G401 (cell line): ENCODE measurements at regions not wholly inside any gene's neighbourhood (a gene's known extent, or its start where the extent isn't known, plus 50 kb on each side); places are given as distances from the start of the nearest gene placed in this dataset.
"Not testable (repeated sequence)": the region's sequence is repeated elsewhere in the genome, so short reads cannot be mapped to it uniquely, and the experiment has no call there.

Source experiments
- DNase-seq: peaks from one replicate; pipeline ENCODE4 v3.0.0-alpha.2; 2015; ENCODE audit warnings: low spot score
- in situ Hi-C: cut with HindIII; loops from 2 replicates; pipeline ENCODE4 v1.10.0; 2016; ENCODE audit warnings: low sequenced_read_pairs, mixed read lengths

- DNase-seq, result peak; percentile 30
Measured at GRCh38 chr5:101678481-101679193, 617.4 kb downstream of the SLCO4C1 start.

DNA sequence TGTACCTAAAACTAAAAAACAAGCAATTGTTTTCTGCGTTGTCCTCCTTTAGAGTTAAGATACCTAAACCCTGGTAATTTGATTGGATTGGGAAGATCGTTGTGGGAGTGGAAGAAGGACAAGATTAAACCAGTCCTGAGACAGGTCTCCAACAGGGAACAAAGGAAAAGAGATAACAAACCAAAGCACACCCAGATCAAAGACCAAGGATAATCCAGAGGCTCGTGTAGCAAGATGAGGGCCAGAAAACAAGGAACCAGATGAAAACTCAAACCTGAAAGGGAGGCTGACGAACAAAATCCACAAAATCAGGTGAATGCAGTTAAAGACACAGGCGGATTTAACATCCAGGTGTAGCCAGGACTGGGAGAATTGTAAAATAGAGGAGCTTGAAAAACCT, 618.1 kb downstream of the SLCO4C1 start:
- no peak for DNase-seq
- in situ Hi-C loops, result no loop called here

More at GRCh38 chr5:101678481-101679193, 617.4 kb downstream of the SLCO4C1 start:
- in situ Hi-C loops, result no loop called here

GRCh38 chr5:101676646-101677045, 619.4 kb downstream of the SLCO4C1 start:
- no peak for DNase-seq

GRCh38 chr5:101675510-101676219, 620.4 kb downstream of the SLCO4C1 start:
- in situ Hi-C loops, result no loop called here
- DNase-seq, result no peak

More at GRCh38 chr5:101676646-101677045, 619.4 kb downstream of the SLCO4C1 start:
- in situ Hi-C loops, result no loop called here

- no peak for DNase-seq
- in situ Hi-C loops, result no loop called here
Measured at GRCh38 chr5:101673120-101673519, 623.0 kb downstream of the SLCO4C1 start.

DNA sequence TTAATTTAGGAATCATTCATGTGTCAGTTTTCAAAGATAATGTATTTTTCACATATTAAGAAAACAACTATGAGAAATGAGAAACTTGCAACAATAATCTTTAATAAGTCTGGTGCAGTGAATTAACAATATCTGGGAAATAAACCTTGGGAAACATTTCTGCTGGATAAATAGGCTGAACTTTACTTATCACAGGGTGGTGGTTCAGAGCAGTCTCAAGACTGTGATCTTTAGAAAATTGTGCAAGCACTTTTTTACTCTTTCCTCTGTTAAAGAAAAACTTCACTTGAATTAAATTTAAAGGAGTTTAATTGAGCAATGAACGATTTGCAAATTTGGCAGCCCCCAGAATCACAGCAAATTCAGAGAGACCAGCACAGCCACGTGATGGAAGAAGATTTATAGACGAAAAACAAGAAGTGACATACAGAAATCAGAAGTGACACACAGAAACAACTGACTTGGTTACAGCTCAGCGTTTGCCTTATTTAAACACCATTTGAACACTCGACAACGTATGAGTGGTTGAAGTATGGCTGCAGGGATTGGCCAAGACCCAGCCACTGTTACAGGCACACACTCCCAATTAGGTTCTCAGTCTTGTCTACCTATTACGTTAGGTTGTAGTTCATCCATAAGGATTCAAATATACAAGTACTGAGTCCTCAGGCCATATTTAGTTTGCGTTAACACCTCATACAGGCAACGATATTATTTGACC, 631.9 kb downstream of the SLCO4C1 start:
- in situ Hi-C loops, result no loop called here
- no peak for DNase-seq

- no peak for DNase-seq
- in situ Hi-C loops, result no loop called here
Measured at GRCh38 chr5:101663543-101663942, 632.5 kb downstream of the SLCO4C1 start.

- in situ Hi-C loops, result no loop called here
- no peak for DNase-seq
Measured at GRCh38 chr5:101662263-101662662, 633.8 kb downstream of the SLCO4C1 start.

- DNase-seq, result no peak
- in situ Hi-C loops, result no loop called here
Measured at GRCh38 chr5:101658433-101658832, 637.7 kb downstream of the SLCO4C1 start.

GRCh38 chr5:101653996-101654395, 642.1 kb downstream of the SLCO4C1 start:
- in situ Hi-C loops, result no loop called here
- no peak for DNase-seq

DNA sequence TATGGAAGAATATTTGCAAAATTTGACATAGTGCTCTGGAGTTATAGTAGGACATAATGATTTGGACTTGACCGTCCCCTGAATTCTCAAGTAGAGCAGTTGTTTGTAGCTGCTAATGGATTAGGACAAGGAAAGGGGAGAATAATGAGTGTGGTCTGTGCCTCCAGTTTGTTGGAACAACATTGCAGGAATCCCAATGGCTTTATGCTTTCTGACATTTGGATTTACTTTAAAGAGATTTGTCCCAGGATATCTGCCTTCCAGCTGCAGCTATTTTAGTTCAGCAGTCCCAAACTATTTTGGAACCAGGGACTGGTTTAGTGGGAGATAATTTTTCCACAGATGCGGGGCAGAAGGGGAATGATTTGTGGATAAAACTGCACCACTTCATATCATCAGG, 648.2 kb downstream of the SLCO4C1 start:
- in situ Hi-C loops, result no loop called here
- no peak for DNase-seq

DNA sequence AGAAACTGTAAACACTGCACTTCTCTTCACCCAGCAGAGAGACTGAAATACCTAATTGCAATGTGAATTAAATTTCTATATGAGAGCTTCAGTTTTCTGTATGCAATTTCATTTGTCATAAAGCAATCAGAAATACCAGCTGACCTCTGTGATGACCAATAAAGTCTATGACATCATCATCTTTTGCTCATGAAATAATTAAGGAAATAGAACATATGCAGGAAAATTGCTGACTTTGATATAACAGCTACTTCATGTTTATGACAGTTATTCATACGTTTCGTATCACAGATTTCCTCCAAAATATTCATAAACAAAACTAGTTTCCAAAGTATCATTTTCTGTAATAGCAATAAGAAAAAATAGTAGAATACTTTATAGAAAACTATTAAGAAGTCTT, 652.3 kb downstream of the SLCO4C1 start:
- DNase-seq, result no peak
- in situ Hi-C loops, result no loop called here

DNA sequence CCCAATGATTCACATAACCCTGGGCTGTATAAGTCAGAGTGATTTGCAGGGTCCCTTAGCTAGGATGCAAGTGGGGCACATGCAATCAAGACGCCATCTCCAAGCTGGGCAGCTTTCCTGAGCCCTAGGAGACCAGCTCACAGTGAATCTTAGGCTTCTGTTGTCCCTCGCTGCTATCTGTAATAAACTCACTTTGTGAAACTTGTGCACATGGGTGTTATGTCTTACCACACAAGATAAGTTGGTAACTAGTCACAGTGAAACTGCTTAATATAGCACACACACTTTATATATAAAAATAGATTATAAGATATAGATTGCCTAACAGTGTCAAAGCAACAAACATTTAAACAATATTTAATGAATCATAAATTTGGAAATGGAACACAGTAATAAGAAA, 658.5 kb downstream of the SLCO4C1 start:
- DNase-seq, result no peak
- in situ Hi-C loops, result no loop called here

DNA sequence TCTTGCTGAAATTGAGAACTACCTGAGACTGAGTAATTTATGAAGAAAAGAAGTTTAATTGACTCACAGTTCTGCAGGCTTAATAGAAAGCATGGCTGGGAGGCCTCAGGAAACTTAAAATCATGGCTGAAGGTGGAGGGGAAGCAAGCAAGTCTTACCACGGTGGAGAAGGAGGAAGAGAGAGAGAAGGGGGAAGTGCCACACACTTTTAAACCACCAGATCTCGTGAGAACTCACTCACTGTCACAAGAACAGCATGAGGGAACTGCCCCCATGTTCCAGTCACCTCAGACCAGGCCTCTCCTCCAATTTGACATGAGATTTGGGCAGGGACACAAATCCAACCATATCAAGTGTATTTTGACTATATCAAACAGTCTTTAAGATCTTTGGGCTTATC, 668.3 kb downstream of the SLCO4C1 start:
- DNase-seq, in situ Hi-C loops: not testable (repeated sequence)

- in situ Hi-C loops, result no loop called here
Measured at GRCh38 chr5:101626572-101626971, 669.5 kb downstream of the SLCO4C1 start.

GRCh38 chr5:101611039-101611438, 685.0 kb downstream of the SLCO4C1 start:
- in situ Hi-C loops, result no loop called here
- DNase-seq, result no peak

More at GRCh38 chr5:101626572-101626971, 669.5 kb downstream of the SLCO4C1 start:
- no peak for DNase-seq

- DNase-seq, result no peak
- in situ Hi-C loops, result no loop called here
Measured at GRCh38 chr5:101608322-101608721, 687.8 kb downstream of the SLCO4C1 start.

DNA sequence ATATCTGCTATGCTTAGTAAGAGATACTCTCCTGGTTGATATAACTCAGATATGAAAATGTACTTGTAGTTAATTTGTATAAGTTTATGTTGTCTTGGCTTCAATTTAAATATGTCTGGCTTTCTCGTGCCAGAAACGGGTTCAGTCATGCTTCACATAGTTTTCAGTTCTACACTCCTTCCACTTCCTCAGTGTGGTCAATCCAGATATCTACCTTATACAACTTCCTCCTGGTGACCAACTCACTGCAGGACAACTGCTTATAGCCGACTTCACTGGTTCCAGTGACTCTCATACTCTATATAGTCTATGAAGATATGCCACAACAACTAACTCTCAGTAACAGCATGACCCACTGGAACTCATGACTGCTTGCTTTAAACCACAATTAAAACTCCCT, 690.4 kb downstream of the SLCO4C1 start:
- DNase-seq, result no peak
- in situ Hi-C loops, result no loop called here

- DNase-seq, result no peak
- in situ Hi-C loops, result no loop called here
Measured at GRCh38 chr5:101600614-101601013, 695.5 kb downstream of the SLCO4C1 start.

GRCh38 chr5:101590384-101590783, 687.3 kb upstream of the ST8SIA4 start:
- in situ Hi-C loops, result no loop called here
- no peak for DNase-seq
